ENCODE measurements at regions not wholly inside any gene's neighbourhood (a gene's known extent, or its start where the extent isn't known, plus 50 kb on each side); places are given as distances from the start of the nearest gene placed in this dataset.
"Not testable (repeated sequence)": the region's sequence is repeated elsewhere in the genome, so short reads cannot be mapped to it uniquely, and the experiment has no call there.

DNA sequence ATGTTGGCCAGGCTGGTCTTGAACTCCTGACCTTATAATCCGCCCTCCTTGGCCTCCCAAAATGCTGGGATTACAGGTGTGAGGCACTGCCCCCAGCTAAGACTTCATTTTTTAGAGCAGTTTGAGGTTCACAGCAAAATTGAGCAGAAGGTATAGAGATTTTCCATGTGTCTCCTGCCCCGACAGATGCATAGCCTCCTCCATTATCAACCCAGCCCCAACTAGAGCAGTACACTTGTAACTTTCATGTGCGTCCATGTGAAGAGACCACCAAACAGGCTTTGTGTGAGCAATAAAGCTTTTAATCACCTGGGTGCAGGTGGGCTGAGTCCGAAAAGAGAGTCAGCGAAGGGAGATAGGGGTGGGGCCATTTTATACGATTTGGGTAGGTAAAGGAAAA is 179.1 kb downstream of the CD83 start:
- TF ChIP-seq, protein P1, sequence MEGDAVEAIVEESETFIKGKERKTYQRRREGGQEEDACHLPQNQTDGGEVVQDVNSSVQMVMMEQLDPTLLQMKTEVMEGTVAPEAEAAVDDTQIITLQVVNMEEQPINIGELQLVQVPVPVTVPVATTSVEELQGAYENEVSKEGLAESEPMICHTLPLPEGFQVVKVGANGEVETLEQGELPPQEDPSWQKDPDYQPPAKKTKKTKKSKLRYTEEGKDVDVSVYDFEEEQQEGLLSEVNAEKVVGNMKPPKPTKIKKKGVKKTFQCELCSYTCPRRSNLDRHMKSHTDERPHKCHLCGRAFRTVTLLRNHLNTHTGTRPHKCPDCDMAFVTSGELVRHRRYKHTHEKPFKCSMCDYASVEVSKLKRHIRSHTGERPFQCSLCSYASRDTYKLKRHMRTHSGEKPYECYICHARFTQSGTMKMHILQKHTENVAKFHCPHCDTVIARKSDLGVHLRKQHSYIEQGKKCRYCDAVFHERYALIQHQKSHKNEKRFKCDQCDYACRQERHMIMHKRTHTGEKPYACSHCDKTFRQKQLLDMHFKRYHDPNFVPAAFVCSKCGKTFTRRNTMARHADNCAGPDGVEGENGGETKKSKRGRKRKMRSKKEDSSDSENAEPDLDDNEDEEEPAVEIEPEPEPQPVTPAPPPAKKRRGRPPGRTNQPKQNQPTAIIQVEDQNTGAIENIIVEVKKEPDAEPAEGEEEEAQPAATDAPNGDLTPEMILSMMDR (conservative IDR thresholded peaks at IDR 0.05; ENCODE audit: low read depth in 2 of 2), result not testable (repeated sequence)
- not testable (repeated sequence) for TF ChIP-seq EZH2 (IDR thresholded peaks at IDR 0.05; ENCODE audit: low read depth, unreplicated experiment); JUNB (IDR thresholded peaks at IDR 0.05; ENCODE audit: unreplicated experiment); CREB1 (CRISPR knock-in tag; IDR thresholded peaks at IDR 0.05; ENCODE audit: low read depth); EZH2phosphoT487 (IDR thresholded peaks at IDR 0.05; ENCODE audit: unreplicated experiment); POLR2AphosphoS5 (IDR thresholded peaks at IDR 0.05; ENCODE audit: low read depth); ZNF114 (CRISPR knock-in tag; IDR thresholded peaks at IDR 0.05)
- TF ChIP-seq, protein P2, sequence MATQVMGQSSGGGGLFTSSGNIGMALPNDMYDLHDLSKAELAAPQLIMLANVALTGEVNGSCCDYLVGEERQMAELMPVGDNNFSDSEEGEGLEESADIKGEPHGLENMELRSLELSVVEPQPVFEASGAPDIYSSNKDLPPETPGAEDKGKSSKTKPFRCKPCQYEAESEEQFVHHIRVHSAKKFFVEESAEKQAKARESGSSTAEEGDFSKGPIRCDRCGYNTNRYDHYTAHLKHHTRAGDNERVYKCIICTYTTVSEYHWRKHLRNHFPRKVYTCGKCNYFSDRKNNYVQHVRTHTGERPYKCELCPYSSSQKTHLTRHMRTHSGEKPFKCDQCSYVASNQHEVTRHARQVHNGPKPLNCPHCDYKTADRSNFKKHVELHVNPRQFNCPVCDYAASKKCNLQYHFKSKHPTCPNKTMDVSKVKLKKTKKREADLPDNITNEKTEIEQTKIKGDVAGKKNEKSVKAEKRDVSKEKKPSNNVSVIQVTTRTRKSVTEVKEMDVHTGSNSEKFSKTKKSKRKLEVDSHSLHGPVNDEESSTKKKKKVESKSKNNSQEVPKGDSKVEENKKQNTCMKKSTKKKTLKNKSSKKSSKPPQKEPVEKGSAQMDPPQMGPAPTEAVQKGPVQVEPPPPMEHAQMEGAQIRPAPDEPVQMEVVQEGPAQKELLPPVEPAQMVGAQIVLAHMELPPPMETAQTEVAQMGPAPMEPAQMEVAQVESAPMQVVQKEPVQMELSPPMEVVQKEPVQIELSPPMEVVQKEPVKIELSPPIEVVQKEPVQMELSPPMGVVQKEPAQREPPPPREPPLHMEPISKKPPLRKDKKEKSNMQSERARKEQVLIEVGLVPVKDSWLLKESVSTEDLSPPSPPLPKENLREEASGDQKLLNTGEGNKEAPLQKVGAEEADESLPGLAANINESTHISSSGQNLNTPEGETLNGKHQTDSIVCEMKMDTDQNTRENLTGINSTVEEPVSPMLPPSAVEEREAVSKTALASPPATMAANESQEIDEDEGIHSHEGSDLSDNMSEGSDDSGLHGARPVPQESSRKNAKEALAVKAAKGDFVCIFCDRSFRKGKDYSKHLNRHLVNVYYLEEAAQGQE (IDR thresholded peaks at IDR 0.05; ENCODE audit: unreplicated experiment), result not testable (repeated sequence)
- TF ChIP-seq, protein P3, sequence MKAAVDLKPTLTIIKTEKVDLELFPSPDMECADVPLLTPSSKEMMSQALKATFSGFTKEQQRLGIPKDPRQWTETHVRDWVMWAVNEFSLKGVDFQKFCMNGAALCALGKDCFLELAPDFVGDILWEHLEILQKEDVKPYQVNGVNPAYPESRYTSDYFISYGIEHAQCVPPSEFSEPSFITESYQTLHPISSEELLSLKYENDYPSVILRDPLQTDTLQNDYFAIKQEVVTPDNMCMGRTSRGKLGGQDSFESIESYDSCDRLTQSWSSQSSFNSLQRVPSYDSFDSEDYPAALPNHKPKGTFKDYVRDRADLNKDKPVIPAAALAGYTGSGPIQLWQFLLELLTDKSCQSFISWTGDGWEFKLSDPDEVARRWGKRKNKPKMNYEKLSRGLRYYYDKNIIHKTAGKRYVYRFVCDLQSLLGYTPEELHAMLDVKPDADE (IDR thresholded peaks at IDR 0.05), result not testable (repeated sequence)
